ENCODE measurements at regions not wholly inside any gene's neighbourhood (a gene's known extent, or its start where the extent isn't known, plus 50 kb on each side); places are given as distances from the start of the nearest gene placed in this dataset.

DNA sequence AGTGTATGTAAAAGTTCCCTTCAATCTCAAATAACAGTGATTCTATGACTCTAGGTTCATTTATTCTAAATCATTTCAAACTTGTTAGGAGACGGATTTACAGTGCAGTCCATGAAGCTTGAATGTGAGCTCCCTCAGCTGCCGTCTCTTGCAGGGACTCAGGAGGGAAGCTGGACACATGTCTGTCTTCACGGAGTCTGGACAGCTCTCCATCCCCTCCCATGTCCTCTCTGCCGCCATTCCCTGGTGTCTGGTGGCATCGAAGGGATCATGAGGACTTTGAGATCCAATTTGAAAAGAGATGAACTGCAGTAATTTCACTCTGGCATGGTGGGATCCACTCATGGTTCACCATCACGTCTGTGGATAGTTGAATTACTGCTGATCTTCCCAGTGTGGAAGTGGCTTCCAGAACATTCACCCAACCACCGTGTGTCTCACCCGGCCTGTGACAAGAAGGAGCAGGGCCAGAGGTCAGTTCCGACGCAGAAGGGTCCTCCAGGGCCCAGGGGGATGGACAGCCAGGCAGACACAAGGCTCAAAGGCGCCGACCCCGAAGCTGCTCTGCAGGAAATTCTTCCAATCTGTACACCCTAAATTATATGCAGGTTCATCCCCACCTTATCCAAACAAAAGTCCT, 370.1 kb downstream of the THBS2 start:
- no peak overlapping the region for H3K4me3 ChIP-seq (ENCODE audit: low read depth in 1 of 2, low read length in 2 of 2)
- no peaks in the 10 kb centered on the region for H3K27me3 ChIP-seq (ENCODE audit: low read depth, low read length)
- no peaks in the 10 kb centered on the region for H3K36me3 ChIP-seq (ENCODE audit: control insufficient read depth in 1 of 2, insufficient read depth in 2 of 2, low read length in 2 of 2)
- no peak overlapping the region for H3K27ac ChIP-seq (ENCODE audit: low read length)
- H3K9me3 ChIP-seq (ENCODE audit: control insufficient read depth in 1 of 2, low read length in 2 of 2), result no peaks in the 10 kb centered on the region
- H3K4me1 ChIP-seq (ENCODE audit: control insufficient read depth in 1 of 2, insufficient read depth in 2 of 2, low read length in 2 of 2), result peaks cover 0 to 5% of the 10 kb centered on the region in 2 donors

DNA sequence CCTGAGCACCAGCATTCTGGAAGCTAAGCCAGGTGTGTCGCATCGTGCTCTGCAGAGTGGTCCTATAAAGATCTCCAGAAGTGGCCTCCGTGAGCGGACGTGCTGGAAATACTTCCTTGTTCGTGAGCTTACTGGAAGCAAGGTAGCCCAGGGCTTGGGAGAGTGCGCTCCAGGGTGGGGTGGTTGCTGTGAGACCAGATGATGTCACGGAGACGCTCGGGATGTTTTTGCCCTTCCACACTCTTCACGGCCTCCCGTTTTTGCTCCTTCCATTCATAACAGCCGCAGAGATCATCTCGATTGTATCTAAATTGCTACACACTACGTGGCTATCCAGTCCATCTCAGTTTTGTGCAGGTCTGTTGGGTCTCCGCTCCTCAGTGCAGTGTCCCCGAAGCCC, 373.4 kb downstream of the THBS2 start:
- Histone ChIP-seq H3K27ac (ENCODE audit: low read length) (no peak overlapping the region), H3K4me1 (ENCODE audit: control insufficient read depth in 1 of 2, insufficient read depth in 2 of 2, low read length in 2 of 2) (peaks cover 0 to 5% of the 10 kb centered on the region in 2 donors), H3K9me3 (ENCODE audit: control insufficient read depth in 1 of 2, low read length in 2 of 2) (no peaks in the 10 kb centered on the region), H3K4me3 (ENCODE audit: low read depth in 1 of 2, low read length in 2 of 2) (no peak overlapping the region), H3K27me3 (ENCODE audit: low read depth, low read length) (no peaks in the 10 kb centered on the region), H3K36me3 (ENCODE audit: control insufficient read depth in 1 of 2, insufficient read depth in 2 of 2, low read length in 2 of 2) (no peaks in the 10 kb centered on the region)

DNA sequence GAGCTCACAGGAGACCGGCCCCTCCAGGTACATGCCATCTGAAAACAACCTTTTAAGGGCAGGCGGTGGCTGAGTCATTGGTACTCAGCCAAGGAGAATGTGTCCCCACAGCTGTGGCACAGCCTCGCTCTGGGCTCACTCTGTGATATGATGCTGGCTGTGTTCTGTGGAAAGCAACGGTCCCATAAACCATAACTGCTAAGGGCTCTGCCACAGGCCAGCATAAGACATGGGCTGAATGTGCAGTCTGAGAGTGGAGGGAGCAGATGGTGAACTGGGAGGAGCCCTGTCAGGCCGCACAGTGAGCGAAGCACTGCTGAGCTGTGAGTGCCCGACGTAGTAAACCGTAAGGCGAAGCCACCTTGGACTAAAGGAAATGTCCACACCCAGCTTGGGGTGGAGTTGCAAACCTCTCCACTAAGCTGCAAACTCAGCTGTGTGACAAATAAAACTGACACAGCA, 375.8 kb downstream of the THBS2 start:
- H3K4me3 ChIP-seq (ENCODE audit: low read depth in 1 of 2, low read length in 2 of 2), result no peak overlapping the region

DNA sequence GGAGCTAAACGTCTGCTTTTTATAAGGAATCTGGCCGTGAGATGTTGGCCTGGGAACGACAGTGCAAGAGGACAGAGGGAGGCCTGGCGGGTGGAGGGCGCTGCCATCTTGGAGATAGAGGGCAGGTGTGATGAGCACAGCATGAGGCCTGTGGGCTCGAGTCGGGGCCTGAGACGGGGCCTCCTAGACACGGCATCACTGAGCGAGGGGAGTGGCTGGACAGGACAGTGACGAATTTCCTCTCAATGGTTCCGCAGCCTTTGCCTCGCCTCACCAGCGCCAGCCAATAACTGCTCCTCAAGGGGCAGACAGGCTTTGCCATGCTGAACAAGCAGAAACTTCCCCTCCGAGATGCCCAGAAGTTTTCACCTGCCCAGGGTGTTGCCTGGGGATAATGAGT, 376.7 kb downstream of the THBS2 start:
- Histone ChIP-seq H3K9me3 (ENCODE audit: control insufficient read depth in 1 of 2, low read length in 2 of 2) (no peaks in the 10 kb centered on the region), H3K27ac (ENCODE audit: low read length) (no peak overlapping the region), H3K4me1 (ENCODE audit: control insufficient read depth in 1 of 2, insufficient read depth in 2 of 2, low read length in 2 of 2) (no peaks in the 10 kb centered on the region), H3K27me3 (ENCODE audit: low read depth, low read length) (no peaks in the 10 kb centered on the region), H3K4me3 (ENCODE audit: low read depth in 1 of 2, low read length in 2 of 2) (no peak overlapping the region), H3K36me3 (ENCODE audit: control insufficient read depth in 1 of 2, insufficient read depth in 2 of 2, low read length in 2 of 2) (no peaks in the 10 kb centered on the region)

More for the DNA sequence above, 375.8 kb downstream of the THBS2 start:
- Histone ChIP-seq H3K9me3 (ENCODE audit: control insufficient read depth in 1 of 2, low read length in 2 of 2) (no peaks in the 10 kb centered on the region), H3K27me3 (ENCODE audit: low read depth, low read length) (no peaks in the 10 kb centered on the region), H3K4me1 (ENCODE audit: control insufficient read depth in 1 of 2, insufficient read depth in 2 of 2, low read length in 2 of 2) (no peaks in the 10 kb centered on the region), H3K36me3 (ENCODE audit: control insufficient read depth in 1 of 2, insufficient read depth in 2 of 2, low read length in 2 of 2) (no peaks in the 10 kb centered on the region), H3K27ac (ENCODE audit: low read length) (no peak overlapping the region)

DNA sequence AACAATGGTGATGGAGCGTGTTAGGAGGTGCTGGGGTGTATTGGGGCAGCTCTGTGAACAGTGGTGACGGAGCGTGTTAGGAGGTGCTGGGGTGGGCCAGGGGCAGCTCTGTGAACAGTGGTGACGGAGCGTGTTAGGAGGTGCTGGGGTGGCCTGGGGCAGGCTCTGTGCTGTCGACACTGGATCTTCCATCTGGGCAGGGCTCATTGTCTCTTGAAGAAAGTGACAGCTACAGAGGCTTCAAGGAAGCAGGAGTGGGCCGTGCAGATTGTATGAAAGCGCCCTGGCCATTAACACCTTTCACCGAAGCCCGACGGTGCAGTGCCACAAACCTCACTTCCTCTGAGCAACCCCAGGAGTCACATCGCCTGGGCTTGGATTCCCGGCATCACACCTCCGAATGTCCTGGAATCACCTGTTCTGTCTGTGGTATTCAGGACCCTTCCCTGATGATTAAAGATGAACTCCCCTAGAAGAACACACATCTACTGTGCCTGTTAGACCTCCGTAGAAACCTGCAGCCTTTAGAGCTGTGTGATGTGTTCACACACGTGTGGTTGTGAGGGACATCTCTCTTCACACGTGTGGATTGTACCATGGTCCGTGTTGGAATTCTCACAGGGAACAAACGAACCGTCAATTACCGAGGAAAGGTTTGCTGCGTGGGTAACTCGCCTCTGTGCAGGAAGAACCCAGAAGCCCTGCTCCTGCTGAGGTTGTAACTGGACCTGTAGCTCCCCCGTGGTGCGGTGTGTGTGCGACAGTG, 377.7 kb downstream of the THBS2 start:
- Histone ChIP-seq H3K4me1 (ENCODE audit: control insufficient read depth in 1 of 2, insufficient read depth in 2 of 2, low read length in 2 of 2) (no peaks in the 10 kb centered on the region), H3K36me3 (ENCODE audit: control insufficient read depth in 1 of 2, insufficient read depth in 2 of 2, low read length in 2 of 2) (no peaks in the 10 kb centered on the region), H3K4me3 (ENCODE audit: low read depth in 1 of 2, low read length in 2 of 2) (no peak overlapping the region), H3K9me3 (ENCODE audit: control insufficient read depth in 1 of 2, low read length in 2 of 2) (no peaks in the 10 kb centered on the region), H3K27ac (ENCODE audit: low read length) (no peak overlapping the region), H3K27me3 (ENCODE audit: low read depth, low read length) (no peaks in the 10 kb centered on the region)

DNA sequence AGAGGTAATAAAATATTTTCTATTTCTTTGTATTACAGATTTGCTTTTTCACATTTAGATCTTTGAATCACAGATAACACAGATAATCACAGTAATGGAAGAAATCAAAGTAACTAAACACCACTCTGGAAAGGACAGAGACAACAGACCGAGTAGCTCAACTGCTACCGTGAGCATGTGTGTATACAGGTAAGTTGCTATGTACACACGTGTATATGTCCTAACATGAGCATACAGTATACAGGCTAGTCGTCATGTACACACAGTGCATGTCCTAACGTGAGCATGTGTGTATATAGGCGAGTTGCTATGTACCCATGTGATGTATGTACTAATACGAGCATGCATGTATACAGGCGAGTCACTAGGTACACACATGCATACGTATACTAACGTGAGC, 379.0 kb downstream of the THBS2 start:
- Histone ChIP-seq H3K4me1 (ENCODE audit: control insufficient read depth in 1 of 2, insufficient read depth in 2 of 2, low read length in 2 of 2) (no peaks in the 10 kb centered on the region), H3K27ac (ENCODE audit: low read length) (no peak overlapping the region), H3K27me3 (ENCODE audit: low read depth, low read length) (no peaks in the 10 kb centered on the region), H3K36me3 (ENCODE audit: control insufficient read depth in 1 of 2, insufficient read depth in 2 of 2, low read length in 2 of 2) (no peaks in the 10 kb centered on the region), H3K4me3 (ENCODE audit: low read depth in 1 of 2, low read length in 2 of 2) (no peak overlapping the region), H3K9me3 (ENCODE audit: control insufficient read depth in 1 of 2, low read length in 2 of 2) (no peaks in the 10 kb centered on the region)

DNA sequence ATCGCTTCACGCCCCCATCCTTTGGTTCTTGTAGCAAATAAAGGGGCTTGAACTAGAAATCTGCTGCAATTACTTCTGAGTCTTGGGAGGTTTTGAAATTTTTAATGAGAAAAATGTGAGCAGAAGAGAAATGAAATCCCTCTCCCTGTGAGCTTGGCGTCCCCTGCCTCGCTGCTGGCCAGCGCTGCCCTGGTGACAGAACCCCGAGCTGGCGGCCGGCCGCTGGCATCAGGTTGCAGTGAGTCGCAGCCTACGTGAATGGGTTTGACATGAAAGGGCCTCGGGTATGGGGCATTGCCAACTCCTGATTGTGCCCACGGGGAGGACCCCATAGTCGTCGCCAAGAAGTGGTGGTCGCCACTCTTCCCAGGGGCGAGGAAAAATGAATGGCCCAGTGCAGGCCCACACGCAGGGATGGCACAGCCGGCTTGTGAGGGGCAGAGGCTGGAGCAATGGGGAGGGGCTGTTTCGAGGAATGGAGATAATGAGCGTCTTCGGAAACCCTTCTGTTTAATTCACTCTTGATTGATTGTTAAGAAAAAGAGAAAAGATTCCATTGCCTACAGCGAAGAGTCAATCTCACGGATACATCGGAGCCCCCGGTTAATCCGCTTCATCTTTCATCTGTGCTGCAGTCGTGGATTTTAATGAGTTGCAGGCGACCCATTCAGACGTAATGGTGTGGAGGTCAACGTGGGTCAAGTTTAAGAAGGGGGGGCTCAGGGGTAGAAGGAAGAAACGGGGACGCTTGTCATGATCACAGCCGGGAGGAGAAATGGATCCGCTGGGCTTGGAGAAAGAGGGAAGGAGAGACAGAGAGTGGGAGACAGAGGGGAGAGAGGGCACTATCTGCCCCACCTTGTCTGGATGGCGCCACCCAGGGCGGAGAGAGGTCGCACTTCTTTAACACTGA, 380.1 kb downstream of the THBS2 start:
- Histone ChIP-seq H3K4me1 (ENCODE audit: control insufficient read depth in 1 of 2, insufficient read depth in 2 of 2, low read length in 2 of 2) (no peaks in the 10 kb centered on the region), H3K9me3 (ENCODE audit: control insufficient read depth in 1 of 2, low read length in 2 of 2) (no peaks in the 10 kb centered on the region), H3K4me3 (ENCODE audit: low read depth in 1 of 2, low read length in 2 of 2) (no peak overlapping the region), H3K36me3 (ENCODE audit: control insufficient read depth in 1 of 2, insufficient read depth in 2 of 2, low read length in 2 of 2) (no peaks in the 10 kb centered on the region), H3K27me3 (ENCODE audit: low read depth, low read length) (no peaks in the 10 kb centered on the region), H3K27ac (ENCODE audit: low read length) (no peak overlapping the region)

DNA sequence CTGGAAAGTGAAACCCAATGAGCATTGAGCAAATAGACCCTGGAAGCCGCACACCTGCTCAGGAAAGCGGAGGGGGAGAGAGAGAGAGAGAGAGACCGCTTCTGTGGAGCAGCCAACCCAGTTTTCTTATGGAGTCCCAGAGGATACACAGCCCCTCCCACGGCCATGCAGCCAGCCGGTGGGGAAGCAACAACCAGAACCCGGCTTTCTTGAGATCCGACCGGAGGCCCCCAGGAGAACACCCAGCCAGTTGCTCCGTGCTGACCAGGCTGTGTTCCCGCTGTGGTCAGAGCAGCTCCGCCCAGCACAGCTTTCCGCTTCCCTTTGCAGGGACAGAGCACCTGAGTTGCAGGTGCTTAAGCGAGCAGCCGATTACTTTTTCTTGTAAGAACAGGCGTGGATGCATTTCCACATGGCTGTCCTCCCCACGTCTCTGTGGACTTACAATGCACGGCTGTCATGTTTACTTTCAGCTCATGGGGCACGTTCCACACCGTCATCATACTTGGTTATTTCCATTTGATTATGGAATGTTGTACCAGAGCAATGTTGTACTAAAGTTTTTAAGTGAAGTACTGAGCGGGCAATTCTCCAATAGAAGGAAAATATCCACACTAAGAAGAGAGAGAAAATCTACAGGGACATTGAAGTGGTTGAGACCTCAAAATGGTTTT, 381.9 kb downstream of the THBS2 start:
- Histone ChIP-seq H3K36me3 (ENCODE audit: control insufficient read depth in 1 of 2, insufficient read depth in 2 of 2, low read length in 2 of 2) (no peaks in the 10 kb centered on the region), H3K27ac (ENCODE audit: low read length) (no peak overlapping the region), H3K27me3 (ENCODE audit: low read depth, low read length) (no peaks in the 10 kb centered on the region), H3K4me3 (ENCODE audit: low read depth in 1 of 2, low read length in 2 of 2) (peak overlapping the region in 1 of 2 donors; percentile 7), H3K4me1 (ENCODE audit: control insufficient read depth in 1 of 2, insufficient read depth in 2 of 2, low read length in 2 of 2) (no peaks in the 10 kb centered on the region), H3K9me3 (ENCODE audit: control insufficient read depth in 1 of 2, low read length in 2 of 2) (no peaks in the 10 kb centered on the region)

DNA sequence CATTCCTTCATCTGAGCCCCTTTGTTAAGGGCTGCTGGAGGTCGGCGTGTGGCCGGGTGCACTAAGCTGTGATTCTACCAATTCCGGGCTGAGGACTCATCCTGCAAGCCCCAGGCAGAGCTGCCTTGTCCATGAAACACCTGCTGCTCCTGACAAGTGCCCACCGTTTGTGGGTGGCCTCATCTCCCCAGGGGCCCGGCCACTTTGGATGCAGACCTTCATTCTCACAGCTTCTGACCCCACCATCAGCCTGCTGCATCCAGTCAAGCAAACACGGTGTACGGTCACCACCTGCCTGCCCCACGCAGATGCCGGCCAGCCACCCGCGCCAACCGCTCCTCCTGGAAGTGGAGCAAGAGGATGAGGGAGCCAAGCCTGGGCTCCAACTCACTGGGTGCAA, 382.7 kb downstream of the THBS2 start:
- Histone ChIP-seq H3K4me1 (ENCODE audit: control insufficient read depth in 1 of 2, insufficient read depth in 2 of 2, low read length in 2 of 2) (no peaks in the 10 kb centered on the region), H3K27me3 (ENCODE audit: low read depth, low read length) (no peaks in the 10 kb centered on the region), H3K36me3 (ENCODE audit: control insufficient read depth in 1 of 2, insufficient read depth in 2 of 2, low read length in 2 of 2) (no peaks in the 10 kb centered on the region), H3K4me3 (ENCODE audit: low read depth in 1 of 2, low read length in 2 of 2) (no peak overlapping the region), H3K27ac (ENCODE audit: low read length) (no peak overlapping the region), H3K9me3 (ENCODE audit: control insufficient read depth in 1 of 2, low read length in 2 of 2) (no peaks in the 10 kb centered on the region)

DNA sequence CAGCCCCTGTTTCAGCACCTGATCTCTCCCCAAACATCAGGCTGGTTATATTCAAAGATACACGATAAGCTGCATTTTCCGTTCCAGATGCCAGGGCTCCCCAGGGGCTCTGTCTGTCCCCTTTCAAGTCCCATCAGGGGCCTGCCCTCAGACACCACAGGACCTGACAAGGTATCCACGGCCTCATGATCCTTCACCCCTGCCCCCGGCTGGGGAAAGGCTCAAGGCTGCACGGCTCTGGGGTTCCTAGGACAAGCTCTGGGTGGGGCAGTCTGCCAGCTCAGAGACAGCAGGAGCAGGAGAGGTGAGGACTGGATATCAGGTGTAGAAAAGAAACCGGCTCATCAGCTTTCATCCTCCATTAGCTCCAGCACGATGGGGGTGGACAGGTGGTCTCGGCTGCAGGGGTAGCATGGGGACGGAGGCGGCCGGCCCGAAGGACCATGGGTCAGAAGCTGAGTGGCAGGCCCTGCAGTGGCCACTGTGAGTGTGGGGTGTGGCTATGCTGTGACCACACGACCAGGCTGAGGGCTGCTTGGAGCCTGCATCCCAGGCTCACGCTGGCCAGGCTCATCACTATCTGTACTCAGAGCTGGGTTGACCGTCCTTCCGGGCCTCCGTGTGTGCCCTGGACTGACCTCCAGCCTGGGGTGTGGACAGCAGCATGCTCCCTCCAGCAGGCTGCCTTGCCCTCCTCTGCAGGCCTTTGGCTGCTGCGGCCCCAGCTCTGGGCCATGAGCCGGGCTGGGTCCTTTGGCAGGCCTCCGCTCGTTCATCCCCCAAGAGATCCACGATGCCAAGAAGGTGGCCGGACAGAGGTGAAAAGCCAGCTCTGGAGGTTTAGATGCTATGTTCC, 386.2 kb downstream of the THBS2 start:
- Histone ChIP-seq H3K4me1 (ENCODE audit: control insufficient read depth in 1 of 2, insufficient read depth in 2 of 2, low read length in 2 of 2) (no peaks in the 10 kb centered on the region), H3K36me3 (ENCODE audit: control insufficient read depth in 1 of 2, insufficient read depth in 2 of 2, low read length in 2 of 2) (no peaks in the 10 kb centered on the region), H3K4me3 (ENCODE audit: low read depth in 1 of 2, low read length in 2 of 2) (no peak overlapping the region), H3K9me3 (ENCODE audit: control insufficient read depth in 1 of 2, low read length in 2 of 2) (no peaks in the 10 kb centered on the region), H3K27ac (ENCODE audit: low read length) (no peak overlapping the region), H3K27me3 (ENCODE audit: low read depth, low read length) (no peaks in the 10 kb centered on the region)
